Activated T-helper 2 cell treated with anti-CD3 and anti-CD28 coated beads, Interferon-gamma antibody, Interleukin-2, Interleukin-4, amounts not matched to agents 10 μg/mL and 5 μg/mL and 100 μg/mL, durations not matched to agents 14 hours and 24 hours and 36 hours (primary cell): ENCODE measurements at regions not wholly inside any gene's neighbourhood (a gene's known extent, or its start where the extent isn't known, plus 50 kb on each side); places are given as distances from the start of the nearest gene placed in this dataset.

ENCODE experiments used
- DNase-seq: peaks from one replicate; pipeline ENCODE4 v3.0.0; 2021; ENCODE audit warnings: low spot score
- H3K27ac Mint-ChIP-seq: one replicate; pipeline ENCODE4 v1.8.0; 2021; ENCODE audit warnings: mixed read lengths
- H3K27me3 Mint-ChIP-seq: one replicate; pipeline ENCODE4 v1.8.0; 2021; ENCODE audit warnings: low read depth, mixed read lengths
- H3K36me3 Mint-ChIP-seq: one replicate; pipeline ENCODE4 v1.8.0; 2021; ENCODE audit warnings: low read depth, mixed read lengths
- H3K4me1 Mint-ChIP-seq: one replicate; pipeline ENCODE4 v1.8.0; 2021; ENCODE audit warnings: low read depth, mixed read lengths
- H3K4me3 Mint-ChIP-seq: one replicate; pipeline ENCODE4 v1.8.0; 2021; ENCODE audit warnings: low read depth, mild to moderate bottlenecking, moderate library complexity, mixed read lengths
- H3K9me3 Mint-ChIP-seq: one replicate; pipeline ENCODE4 v1.8.0; 2021; ENCODE audit warnings: mixed read lengths
- intact Hi-C: fragments of 100-400 bp; cut with micrococcal nuclease; formaldehyde crosslinking; loops from one replicate; pipeline ENCODE4 v1.15.1; 2023

DNA sequence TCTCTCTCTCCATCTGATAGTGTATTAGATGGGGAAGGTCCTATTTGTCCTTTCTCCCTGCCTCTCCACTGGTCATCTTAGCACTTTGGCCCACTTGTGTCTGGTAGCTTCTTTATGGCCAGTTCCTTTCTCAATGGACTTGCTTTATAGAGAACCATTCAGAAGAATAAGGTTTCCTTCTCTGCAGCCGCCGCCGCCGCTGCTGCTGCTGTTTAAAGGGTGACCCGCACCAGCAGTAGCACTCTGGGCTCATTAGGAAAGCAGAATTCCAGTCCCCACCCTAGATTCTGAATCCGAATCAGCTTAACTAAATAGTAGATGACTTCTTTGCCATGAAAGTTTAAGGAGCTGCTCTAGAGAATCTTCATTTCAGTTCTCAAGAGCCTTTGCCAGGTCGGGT lies 490.2 kb downstream of the FOXO1 start:
- Mint-ChIP-seq H3K4me1 (peaks cover 11% of the 10 kb centered on the region), H3K27ac (no peak overlapping the region), H3K4me3 (no peak overlapping the region), H3K36me3 (no peaks in the 10 kb centered on the region), H3K27me3 (no peaks in the 10 kb centered on the region), H3K9me3 (no peaks in the 10 kb centered on the region)
- intact Hi-C loops: no loop called here
- no peak for DNase-seq

DNA sequence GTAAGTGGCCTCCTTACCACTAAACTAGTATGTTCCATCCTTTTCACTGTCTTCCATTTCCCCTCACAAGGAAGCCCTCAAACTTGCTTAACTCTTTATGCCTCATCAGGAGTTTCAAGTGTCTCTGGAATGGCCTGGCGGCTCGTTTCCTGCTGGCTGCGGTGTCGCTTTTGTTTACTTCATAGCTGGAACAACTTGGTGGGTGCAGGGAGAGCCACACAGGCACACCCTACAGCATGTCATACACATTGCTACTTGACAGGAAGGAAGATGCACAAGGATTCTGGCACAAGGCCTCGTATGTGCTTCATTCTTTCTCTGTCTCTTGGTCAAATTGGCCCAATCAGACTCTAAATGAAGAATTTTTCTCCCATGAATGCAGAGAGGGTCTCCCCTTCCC lies 488.3 kb downstream of the FOXO1 start:
- H3K27me3 Mint-ChIP-seq: no peaks in the 10 kb centered on the region
- DNase-seq: no peak
- H3K36me3 Mint-ChIP-seq: no peaks in the 10 kb centered on the region
- intact Hi-C loops: no loop called here
- H3K4me1 Mint-ChIP-seq: peaks cover 10% of the 10 kb centered on the region
- H3K9me3 Mint-ChIP-seq: no peaks in the 10 kb centered on the region
- no peak overlapping the region for H3K27ac Mint-ChIP-seq
- H3K4me3 Mint-ChIP-seq: no peak overlapping the region

DNA sequence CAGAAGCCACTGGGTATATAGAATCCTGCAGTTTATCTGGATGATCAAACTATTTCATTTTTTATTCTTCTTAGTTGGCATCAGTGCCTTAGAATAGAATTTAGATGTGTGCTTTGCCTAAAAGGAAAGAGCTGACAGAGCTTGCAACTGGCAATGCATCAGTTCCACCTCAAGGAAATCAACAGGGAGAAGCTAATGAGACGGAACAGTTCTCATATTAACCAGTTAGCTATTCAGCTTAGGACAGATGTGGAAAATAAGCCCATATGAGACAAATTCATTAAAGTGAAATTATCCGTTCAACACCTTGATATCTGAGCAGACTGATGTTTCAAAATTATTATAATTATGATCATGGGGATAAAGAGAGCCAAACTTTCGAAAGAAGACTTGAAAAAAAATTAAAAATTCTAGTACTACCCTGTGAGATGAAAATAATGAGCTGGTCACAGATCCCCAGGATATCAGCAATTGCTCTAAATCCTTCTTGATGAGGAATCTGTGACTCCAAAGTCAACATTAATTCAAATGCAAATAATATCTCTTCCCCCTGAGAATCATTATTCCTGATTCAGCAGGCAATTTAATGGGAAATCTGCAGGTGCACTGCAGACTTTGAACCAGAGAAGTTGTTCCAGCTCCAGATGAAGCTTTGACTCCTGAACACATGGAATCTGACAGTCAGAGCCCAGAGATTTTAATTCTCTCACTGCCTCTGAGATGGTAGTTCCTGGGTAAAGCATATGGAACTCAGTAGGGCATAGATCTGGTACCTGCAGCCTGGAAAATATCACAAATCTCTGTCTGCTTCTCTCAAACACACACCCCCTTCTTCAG lies 486.8 kb downstream of the FOXO1 start:
- H3K27me3 Mint-ChIP-seq: no peaks in the 10 kb centered on the region
- no peak overlapping the region for H3K4me3 Mint-ChIP-seq
- DNase-seq: no peak
- H3K27ac Mint-ChIP-seq: no peak overlapping the region
- no peaks in the 10 kb centered on the region for H3K9me3 Mint-ChIP-seq
- H3K4me1 Mint-ChIP-seq: peaks cover 10% of the 10 kb centered on the region
- H3K36me3 Mint-ChIP-seq: no peaks in the 10 kb centered on the region
- intact Hi-C loops: no loop called here

DNA sequence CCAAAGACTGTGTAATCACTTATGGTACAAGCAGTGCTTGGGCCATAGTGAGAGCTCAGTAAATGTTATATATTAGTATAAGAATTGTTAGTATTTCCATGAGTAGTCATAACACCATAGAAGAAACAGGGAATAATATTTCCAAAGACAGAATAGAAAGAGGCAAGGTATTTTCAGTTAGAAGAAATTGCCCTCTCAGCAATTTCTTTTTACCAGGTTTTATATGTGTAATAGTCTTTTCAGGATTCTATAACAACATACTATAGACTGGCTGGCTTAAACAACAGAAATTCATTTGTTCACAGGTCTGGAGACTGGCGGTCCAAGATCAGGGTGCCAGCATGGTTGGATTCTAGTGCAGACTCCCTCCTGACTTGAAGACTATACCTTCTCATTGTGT lies 485.7 kb downstream of the FOXO1 start:
- Mint-ChIP-seq H3K27me3 (no peaks in the 10 kb centered on the region), H3K4me3 (no peak overlapping the region), H3K4me1 (peaks cover 12% of the 10 kb centered on the region), H3K36me3 (no peaks in the 10 kb centered on the region), H3K9me3 (no peaks in the 10 kb centered on the region), H3K27ac (no peak overlapping the region)
- intact Hi-C loops: no loop called here
- no peak for DNase-seq

DNA sequence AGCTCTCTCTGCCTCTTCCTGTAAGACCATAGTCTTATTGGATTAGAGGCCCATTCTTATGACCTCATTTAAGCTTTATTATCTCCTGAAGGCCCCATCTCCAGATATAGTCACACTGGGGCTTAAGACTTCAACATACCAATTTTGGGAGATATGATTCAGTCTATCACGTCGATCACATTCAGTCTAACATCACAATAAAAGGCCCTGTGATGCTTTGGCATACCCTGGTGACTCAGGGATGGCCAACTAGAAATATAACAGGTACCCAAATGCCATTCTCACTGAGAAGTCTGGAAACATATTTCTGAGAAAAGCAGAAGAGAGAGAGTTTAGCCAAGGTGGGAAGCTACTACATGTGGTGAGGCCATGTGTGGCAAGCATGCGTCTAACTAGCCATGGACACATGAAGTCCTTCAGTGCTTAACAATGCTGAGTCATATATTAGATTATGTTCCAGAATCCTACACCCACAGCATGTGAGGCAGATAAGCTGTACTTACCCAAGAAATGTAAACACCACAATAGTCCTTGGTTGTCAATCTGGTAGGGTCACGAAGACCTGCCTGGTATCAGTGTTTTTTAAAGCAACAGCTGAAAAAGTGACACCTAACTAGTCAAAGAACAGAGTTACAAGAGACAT lies 485.1 kb downstream of the FOXO1 start:
- H3K36me3 Mint-ChIP-seq: no peaks in the 10 kb centered on the region
- DNase-seq: no peak
- H3K4me1 Mint-ChIP-seq: peaks cover 16% of the 10 kb centered on the region
- no peaks in the 10 kb centered on the region for H3K9me3 Mint-ChIP-seq
- H3K27me3 Mint-ChIP-seq: no peaks in the 10 kb centered on the region
- intact Hi-C loops: no loop called here
- no peak overlapping the region for H3K27ac Mint-ChIP-seq
- H3K4me3 Mint-ChIP-seq: no peak overlapping the region

DNA sequence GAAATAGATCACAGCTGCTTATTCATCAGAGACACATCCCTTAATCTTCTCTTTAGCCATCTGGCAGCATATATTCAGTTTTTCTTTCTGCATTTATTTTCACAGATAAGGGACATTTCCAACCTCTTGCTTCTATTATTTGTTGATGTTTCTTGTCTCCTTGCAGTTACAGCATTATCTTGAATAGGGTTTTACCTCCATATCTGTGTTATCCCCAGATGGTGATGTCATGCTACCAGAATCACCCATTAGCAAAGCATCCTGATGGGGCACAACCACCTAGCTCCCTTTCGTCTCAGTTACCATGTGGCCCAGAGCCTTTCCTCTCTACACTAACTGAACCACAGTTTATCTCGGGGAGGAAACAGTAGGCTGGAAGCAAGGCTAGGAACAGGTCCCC lies 483.9 kb downstream of the FOXO1 start:
- H3K4me1 Mint-ChIP-seq: peaks cover 28% of the 10 kb centered on the region
- intact Hi-C loops: no loop called here
- no peak for DNase-seq
- H3K27me3 Mint-ChIP-seq: no peaks in the 10 kb centered on the region
- H3K27ac Mint-ChIP-seq: no peak overlapping the region
- no peak overlapping the region for H3K4me3 Mint-ChIP-seq
- no peaks in the 10 kb centered on the region for H3K36me3 Mint-ChIP-seq
- H3K9me3 Mint-ChIP-seq: no peaks in the 10 kb centered on the region

DNA sequence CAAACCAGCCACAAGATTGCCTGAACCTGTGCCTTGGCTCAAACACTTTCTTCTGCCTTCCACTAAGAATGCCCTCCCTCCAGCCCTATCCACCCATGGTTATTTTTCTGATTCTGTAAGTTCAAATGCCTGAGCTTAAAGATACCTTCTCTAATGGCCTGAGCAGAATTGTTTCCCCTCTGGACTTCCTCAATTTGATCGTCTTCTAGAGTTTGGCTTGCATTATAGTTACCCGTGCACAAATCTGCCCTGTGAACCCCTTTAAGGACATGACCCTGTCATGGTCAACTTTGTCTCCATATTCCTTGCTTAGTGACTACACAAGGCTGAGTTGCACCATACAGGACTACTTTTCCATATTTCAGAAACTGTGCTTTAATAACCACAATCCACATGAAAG lies 481.0 kb downstream of the FOXO1 start:
- H3K9me3 Mint-ChIP-seq: no peaks in the 10 kb centered on the region
- no peak for DNase-seq
- no peaks in the 10 kb centered on the region for H3K36me3 Mint-ChIP-seq
- no peak overlapping the region for H3K27ac Mint-ChIP-seq
- intact Hi-C loops: no loop called here
- no peak overlapping the region for H3K4me3 Mint-ChIP-seq
- peaks cover 50% of the 10 kb centered on the region for H3K4me1 Mint-ChIP-seq
- H3K27me3 Mint-ChIP-seq: no peaks in the 10 kb centered on the region

DNA sequence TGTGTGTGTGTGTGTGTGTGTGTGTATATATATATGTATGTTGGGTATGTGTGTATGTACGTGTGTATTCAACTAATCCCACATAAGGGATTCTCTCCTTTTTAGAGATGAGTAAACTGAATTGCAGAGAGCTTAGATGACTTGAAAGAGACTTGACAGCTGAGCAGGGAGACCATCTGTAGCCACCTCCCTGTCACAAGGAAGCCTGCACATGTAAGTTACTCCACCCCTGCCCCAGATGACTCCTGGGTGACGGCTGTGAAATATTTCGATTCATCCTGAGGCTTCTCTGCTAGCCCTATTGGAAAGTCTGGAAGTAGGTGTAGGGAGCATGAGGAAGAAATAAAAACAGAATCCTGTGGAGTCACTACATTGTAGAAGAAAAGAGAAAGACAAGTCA lies 480.4 kb downstream of the FOXO1 start:
- Mint-ChIP-seq H3K4me1 (peaks cover 56% of the 10 kb centered on the region), H3K27me3 (no peaks in the 10 kb centered on the region), H3K27ac (peak overlapping the region; percentile 1), H3K4me3 (no peak overlapping the region), H3K9me3 (no peaks in the 10 kb centered on the region), H3K36me3 (no peaks in the 10 kb centered on the region)
- intact Hi-C loops: no loop called here
- no peak for DNase-seq

DNA sequence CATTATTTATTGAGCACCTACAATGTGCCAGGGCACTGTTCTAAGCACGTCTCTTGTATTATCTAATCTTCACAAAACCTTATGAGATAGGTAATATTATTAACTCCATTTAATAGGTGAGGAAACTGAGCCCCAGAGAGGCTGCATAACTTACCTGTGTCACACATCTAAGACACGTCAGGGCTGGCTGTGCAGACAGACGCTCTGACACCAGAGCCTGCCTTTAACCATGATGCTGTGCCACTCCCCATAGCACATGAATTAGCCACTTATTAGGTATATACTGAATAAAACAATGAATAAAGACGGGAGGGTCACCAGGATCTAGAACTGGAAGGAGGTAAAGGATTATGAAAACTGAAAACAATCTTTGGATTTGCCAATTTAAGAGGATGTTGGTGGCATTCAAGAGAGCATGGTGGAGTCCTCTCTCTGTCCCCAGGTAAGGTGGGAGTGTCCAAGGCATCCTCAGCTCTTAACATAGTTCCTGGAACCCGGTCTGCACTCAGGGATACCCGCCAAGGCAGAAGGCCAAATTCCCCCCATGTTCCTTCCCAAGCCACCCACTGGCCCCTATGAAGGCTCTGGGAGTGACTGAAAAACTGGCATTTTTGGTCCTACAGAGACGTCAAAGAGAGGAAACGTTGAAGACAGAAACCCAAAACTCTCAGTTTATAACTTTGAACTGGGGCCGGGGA lies 479.7 kb downstream of the FOXO1 start:
- DNase-seq: no peak
- no peaks in the 10 kb centered on the region for H3K27me3 Mint-ChIP-seq

DNA sequence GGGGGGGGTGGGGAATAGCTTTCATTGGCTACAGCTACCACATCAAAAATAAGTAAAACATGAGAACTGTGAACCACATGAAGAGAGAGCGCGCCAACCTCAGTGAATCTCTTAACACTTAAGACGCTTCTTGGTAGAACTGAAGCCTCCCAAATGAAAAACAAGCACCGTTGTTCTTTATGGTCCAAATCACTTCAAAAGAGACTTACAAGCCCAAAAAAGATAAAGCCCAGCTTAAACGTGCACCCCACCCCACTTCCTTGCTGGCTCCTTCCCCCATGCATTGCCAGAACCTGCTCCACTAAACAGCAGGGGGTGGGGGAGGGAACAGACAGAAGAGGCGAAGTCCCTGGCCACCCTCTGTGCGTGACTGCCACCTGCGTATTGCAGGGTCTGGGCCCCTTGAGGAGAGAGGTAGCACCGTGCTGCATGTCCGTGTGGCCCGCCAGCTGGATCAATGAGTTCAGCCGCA lies 479.1 kb downstream of the FOXO1 start:
- Mint-ChIP-seq H3K4me1 (peaks cover 62% of the 10 kb centered on the region), H3K27ac (peak overlapping the region; percentile 88), H3K36me3 (no peaks in the 10 kb centered on the region), H3K27me3 (no peaks in the 10 kb centered on the region), H3K9me3 (no peaks in the 10 kb centered on the region), H3K4me3 (peak overlapping the region; percentile 65)
- peak; percentile 62 for DNase-seq
- intact Hi-C loops: no loop called here

More for the DNA sequence above, 479.7 kb downstream of the FOXO1 start:
- Mint-ChIP-seq H3K4me3 (peak overlapping the region; percentile 23), H3K9me3 (no peaks in the 10 kb centered on the region), H3K36me3 (no peaks in the 10 kb centered on the region), H3K4me1 (peaks cover 60% of the 10 kb centered on the region), H3K27ac (peak overlapping the region; percentile 88)
- intact Hi-C loops: no loop called here

DNA sequence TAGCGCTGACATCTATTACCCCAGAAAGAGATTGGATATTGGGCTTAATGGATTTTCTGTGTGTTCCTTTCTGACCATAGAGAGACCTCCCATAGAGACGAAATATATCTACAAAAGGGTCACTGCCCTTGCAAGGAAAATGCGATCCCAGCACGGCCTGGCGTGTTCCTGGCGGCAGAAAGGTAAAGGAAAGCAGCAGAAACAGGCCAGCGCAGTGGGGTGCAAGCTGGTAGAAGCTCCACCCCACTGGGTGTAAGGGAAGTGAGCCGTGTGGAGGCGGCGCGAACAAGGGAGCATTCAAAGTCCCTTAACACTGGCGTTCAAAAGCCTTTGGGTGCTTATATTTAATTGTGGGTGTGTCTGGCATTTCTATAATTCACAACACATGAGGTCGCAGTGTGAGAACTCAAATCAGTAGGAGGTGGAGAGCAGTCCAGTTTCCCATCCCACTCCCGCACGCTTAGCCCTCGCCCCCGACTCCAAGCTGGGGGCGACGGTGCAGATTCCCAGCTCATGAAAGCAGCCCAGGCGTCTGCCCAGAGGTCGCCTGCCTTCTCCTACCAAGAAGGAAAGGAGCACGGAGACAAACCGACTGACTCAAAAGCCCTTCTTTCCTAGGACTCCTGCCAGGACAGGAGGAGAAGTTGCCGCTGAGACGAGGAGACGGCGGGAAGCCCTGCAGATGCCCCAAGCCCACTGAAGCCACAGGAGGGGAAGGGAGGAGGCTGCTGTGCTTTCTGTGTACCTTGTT lies 478.4 kb downstream of the FOXO1 start:
- no peaks in the 10 kb centered on the region for H3K27me3 Mint-ChIP-seq
- H3K4me3 Mint-ChIP-seq: peak overlapping the region; percentile 65
- no peaks in the 10 kb centered on the region for H3K9me3 Mint-ChIP-seq
- H3K36me3 Mint-ChIP-seq: no peaks in the 10 kb centered on the region
- peak overlapping the region; percentile 88 for H3K27ac Mint-ChIP-seq
- peaks cover 62% of the 10 kb centered on the region for H3K4me1 Mint-ChIP-seq
- intact Hi-C loops: loop anchor here (2.0 kb wide), 2 partner anchors 19 to 85 kb away; no protein-coding TSS in a partner anchor
- DNase-seq: peak; percentile 45

DNA sequence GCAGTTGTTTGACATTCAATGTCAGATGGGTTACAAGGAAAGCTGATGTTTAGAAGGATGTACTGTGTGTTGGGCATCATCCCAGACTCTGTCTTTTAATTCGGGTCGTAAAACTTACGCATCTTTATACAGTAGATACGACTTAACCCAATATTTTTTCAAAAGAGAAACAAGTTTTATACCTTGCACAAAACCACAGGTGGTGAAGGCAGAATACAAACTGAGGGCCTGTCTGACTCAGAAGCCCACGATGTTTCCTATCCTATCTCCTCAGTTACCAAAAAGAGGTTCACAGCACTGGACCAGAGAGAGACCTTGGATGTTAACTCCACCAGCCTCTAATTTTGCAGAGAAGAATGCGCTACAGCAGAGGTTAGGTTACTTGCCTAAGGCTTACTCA lies 477.0 kb downstream of the FOXO1 start:
- intact Hi-C loops: loop anchor here (2.0 kb wide), 2 partner anchors 17 to 87 kb away; no protein-coding TSS in a partner anchor
- DNase-seq: no peak
- peak overlapping the region; percentile 88 for H3K27ac Mint-ChIP-seq
- H3K4me1 Mint-ChIP-seq: peaks cover 62% of the 10 kb centered on the region
- no peaks in the 10 kb centered on the region for H3K36me3 Mint-ChIP-seq
- peaks cover 2% of the 10 kb centered on the region for H3K27me3 Mint-ChIP-seq
- H3K9me3 Mint-ChIP-seq: no peaks in the 10 kb centered on the region
- peak overlapping the region; percentile 33 for H3K4me3 Mint-ChIP-seq
